ENCODE measurements at regions not wholly inside any gene's neighbourhood (a gene's known extent, or its start where the extent isn't known, plus 50 kb on each side); places are given as distances from the start of the nearest gene placed in this dataset.

- Histone ChIP-seq H3K4me3 (no peak overlapping the region), H3K4me1 (ENCODE audit: insufficient read depth) (peaks cover 2% of the 10 kb centered on the region), H3K27ac (no peak overlapping the region), H3K9me3 (no peaks in the 10 kb centered on the region), H3K27me3 (no peaks in the 10 kb centered on the region), H3K36me3 (no peaks in the 10 kb centered on the region)
- intact Hi-C loops (cut with DNase I), result no loop called here
- DNase-seq, result no peak
- TF ChIP-seq POLR2A (IDR thresholded peaks at IDR 0.05), result no peak
- TF ChIP-seq CTCF (IDR thresholded peaks at IDR 0.05), result no peak
- no peak for TF ChIP-seq EP300 (IDR thresholded peaks at IDR 0.05)
- WGBS, 3 donors, result 77 to 94% (median 92%) methylated on average over 3 of the region's 3 CpGs
Observed at GRCh38 chr13:40319699-40320579, 346.5 kb downstream of the FOXO1 start.

- no peak for DNase-seq
- no peaks in the 10 kb centered on the region for H3K36me3 ChIP-seq
- H3K27ac ChIP-seq, result no peak overlapping the region
- no peaks in the 10 kb centered on the region for H3K27me3 ChIP-seq
- intact Hi-C loops (cut with DNase I), result no loop called here
- H3K4me1 ChIP-seq (ENCODE audit: insufficient read depth), result no peaks in the 10 kb centered on the region
- H3K4me3 ChIP-seq, result no peak overlapping the region
- H3K9me3 ChIP-seq, result no peaks in the 10 kb centered on the region
- TF ChIP-seq EP300 (IDR thresholded peaks at IDR 0.05), result no peak
- TF ChIP-seq CTCF (IDR thresholded peaks at IDR 0.05), result no peak
- no peak for TF ChIP-seq POLR2A (IDR thresholded peaks at IDR 0.05)
Observed at GRCh38 chr13:40328091-40328490, 338.4 kb downstream of the FOXO1 start.

- no peaks in the 10 kb centered on the region for H3K36me3 ChIP-seq
- H3K9me3 ChIP-seq, result no peaks in the 10 kb centered on the region
- no peaks in the 10 kb centered on the region for H3K27me3 ChIP-seq
- no peaks in the 10 kb centered on the region for H3K4me1 ChIP-seq (ENCODE audit: insufficient read depth)
- no peak for DNase-seq
- H3K27ac ChIP-seq, result no peak overlapping the region
- TF ChIP-seq POLR2A (IDR thresholded peaks at IDR 0.05) (no peak), CTCF (IDR thresholded peaks at IDR 0.05) (no peak), EP300 (IDR thresholded peaks at IDR 0.05) (no peak)
- H3K4me3 ChIP-seq, result no peak overlapping the region
- intact Hi-C loops (cut with DNase I), result no loop called here
- WGBS, 3 donors, result 89 to 97% (median 91%) methylated on average over 4 of the region's 4 CpGs
Observed at GRCh38 chr13:40329781-40330485, 336.5 kb downstream of the FOXO1 start.

- Histone ChIP-seq H3K36me3 (no peaks in the 10 kb centered on the region), H3K27me3 (no peaks in the 10 kb centered on the region), H3K4me3 (no peak overlapping the region), H3K4me1 (ENCODE audit: insufficient read depth) (no peaks in the 10 kb centered on the region), H3K9me3 (no peaks in the 10 kb centered on the region), H3K27ac (no peak overlapping the region)
- TF ChIP-seq CTCF (IDR thresholded peaks at IDR 0.05), result no peak
- TF ChIP-seq EP300 (IDR thresholded peaks at IDR 0.05), result no peak
- no peak for TF ChIP-seq POLR2A (IDR thresholded peaks at IDR 0.05)
- intact Hi-C loops (cut with DNase I), result no loop called here
- no peak for DNase-seq
- whole genome bisulfite sequencing, 3 donors, result 95 to 96% (median 96%) methylated on average over 9 of the region's 9 CpGs
Observed at GRCh38 chr13:40330950-40331349, 335.5 kb downstream of the FOXO1 start.
